RWPE2 (cell line): ENCODE measurements at regions not wholly inside any gene's neighbourhood (a gene's known extent, or its start where the extent isn't known, plus 50 kb on each side); places are given as distances from the start of the nearest gene placed in this dataset.

Experiments
- ATAC-seq: fragments of 200-7000 bp; cut with Tn5 transposase; 3 replicates; pipeline ENCODE4 v1.9.1; 2021; ENCODE audit warnings: low read depth
- DNase-seq: peaks from one replicate; pipeline ENCODE4 v3.0.0-alpha.2; 2020; ENCODE audit warnings: low spot score
- H3K27ac ChIP-seq: fragments of 450-650 bp; 2 replicates; pipeline ENCODE4 v1.5.1; 2017; ENCODE audit warnings: mild to moderate bottlenecking; ENCODE audit not compliant: poor library complexity, severe bottlenecking
- H3K27me3 ChIP-seq: fragments of 250-450 bp; sonication (Bioruptor Pico); 2 replicates; pipeline ENCODE4 v1.5.1; 2021; ENCODE audit warnings: mild to moderate bottlenecking, moderate library complexity; ENCODE audit not compliant: insufficient read depth, poor library complexity, severe bottlenecking
- H3K36me3 ChIP-seq: fragments of 250-450 bp; sonication (Bioruptor Pico); 2 replicates; pipeline ENCODE4 v1.5.1; 2020; ENCODE audit warnings: low read depth, mild to moderate bottlenecking, moderate library complexity
- H3K4me1 ChIP-seq: fragments of 250-450 bp; sonication (Bioruptor Pico); 2 replicates; pipeline ENCODE4 v1.5.1; 2021; ENCODE audit warnings: mild to moderate bottlenecking, moderate library complexity; ENCODE audit not compliant: insufficient read depth, poor library complexity, severe bottlenecking
- H3K4me3 ChIP-seq: fragments of 250-450 bp; sonication (Bioruptor Pico); 2 replicates; pipeline ENCODE4 v1.5.1; 2021; ENCODE audit warnings: mild to moderate bottlenecking, moderate library complexity; ENCODE audit not compliant: severe bottlenecking
- H3K9me3 ChIP-seq: fragments of 250-450 bp; sonication (Bioruptor Pico); 2 replicates; pipeline ENCODE4 v1.5.1; 2021; ENCODE audit warnings: mild to moderate bottlenecking, moderate library complexity; ENCODE audit not compliant: severe bottlenecking
- CTCF ChIP-seq: fragments of 450-650 bp; IDR thresholded peaks from one replicate; pipeline ENCODE4 v1.5.1; 2017; ENCODE audit warnings: mild to moderate bottlenecking, moderate library complexity; ENCODE audit not compliant: poor library complexity, severe bottlenecking

DNA sequence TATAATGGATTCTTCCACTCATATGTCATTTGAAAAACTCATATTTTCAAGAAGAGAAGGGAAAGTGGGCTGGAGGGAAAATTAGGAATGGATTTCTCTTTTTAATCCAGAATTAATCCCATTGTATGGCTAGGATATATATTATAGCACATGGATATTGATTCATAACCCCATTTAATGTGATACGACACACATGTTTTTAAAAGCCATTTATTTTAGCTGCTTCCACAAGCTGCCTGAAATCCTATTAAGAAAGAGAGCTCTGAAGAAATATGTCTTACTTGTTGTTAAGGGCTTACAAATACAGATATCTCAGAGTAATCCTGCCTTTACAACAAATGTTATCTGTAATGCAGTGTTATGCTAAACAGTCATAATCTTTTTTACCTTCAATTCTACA is 598.6 kb downstream of the AMY1C start:
- Histone ChIP-seq H3K36me3 (no peaks in the 10 kb centered on the region), H3K4me1 (no peaks in the 10 kb centered on the region), H3K27ac (no peak overlapping the region), H3K4me3 (no peak overlapping the region), H3K27me3 (peaks cover 5% of the 10 kb centered on the region), H3K9me3 (no peaks in the 10 kb centered on the region)
- DNase-seq (no peak), ATAC-seq (no peak)
- no peak for TF ChIP-seq CTCF

DNA sequence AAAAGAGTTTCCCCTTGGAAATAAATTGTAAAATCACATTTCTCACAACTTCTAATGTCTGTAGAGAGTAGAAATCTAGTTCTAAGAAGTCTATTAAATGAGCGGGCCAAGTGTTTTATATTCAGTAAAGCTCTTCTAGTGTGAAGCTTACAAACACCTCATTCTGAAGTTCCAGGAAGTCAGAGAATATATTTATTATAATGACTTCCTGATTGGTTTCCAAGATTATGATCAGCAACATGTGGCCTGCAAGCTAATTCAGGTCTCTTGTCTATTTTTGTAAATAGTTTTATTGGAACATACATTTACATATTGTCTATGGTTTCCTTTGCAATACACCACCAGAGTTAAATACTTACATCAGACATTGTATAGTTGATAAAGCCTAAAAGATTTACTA is 603.9 kb downstream of the AMY1C start:
- ATAC-seq, result no peak
- H3K4me3 ChIP-seq, result no peak overlapping the region
- no peaks in the 10 kb centered on the region for H3K9me3 ChIP-seq
- TF ChIP-seq CTCF, result no peak
- H3K36me3 ChIP-seq, result no peaks in the 10 kb centered on the region
- H3K4me1 ChIP-seq, result no peaks in the 10 kb centered on the region
- DNase-seq, result no peak
- peaks cover 22% of the 10 kb centered on the region for H3K27me3 ChIP-seq
- H3K27ac ChIP-seq, result no peak overlapping the region

DNA sequence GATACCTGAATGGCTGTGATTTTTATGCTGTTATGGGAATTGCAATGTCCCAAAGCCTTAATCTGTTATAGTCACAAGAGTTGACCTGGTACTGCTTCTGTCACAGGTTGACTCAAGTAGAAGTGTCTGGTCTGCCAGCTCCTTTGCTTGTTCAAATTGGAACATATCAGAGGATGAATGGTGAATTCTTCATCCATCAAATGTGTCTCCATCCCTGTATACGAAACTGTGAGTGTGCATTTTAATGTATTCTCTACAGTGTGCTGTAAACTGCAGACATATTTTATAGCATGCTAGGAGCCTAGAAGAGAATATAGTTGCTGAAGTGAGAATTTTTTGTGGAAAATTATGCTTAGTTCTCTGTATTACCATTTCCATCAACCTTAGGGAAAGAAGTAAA is 608.4 kb downstream of the AMY1C start:
- DNase-seq, result no peak
- Histone ChIP-seq H3K9me3 (no peaks in the 10 kb centered on the region), H3K36me3 (no peaks in the 10 kb centered on the region), H3K27me3 (peaks cover 24% of the 10 kb centered on the region), H3K4me1 (no peaks in the 10 kb centered on the region), H3K27ac (no peak overlapping the region), H3K4me3 (no peak overlapping the region)
- ATAC-seq, result no peak
- TF ChIP-seq CTCF, result no peak

DNA sequence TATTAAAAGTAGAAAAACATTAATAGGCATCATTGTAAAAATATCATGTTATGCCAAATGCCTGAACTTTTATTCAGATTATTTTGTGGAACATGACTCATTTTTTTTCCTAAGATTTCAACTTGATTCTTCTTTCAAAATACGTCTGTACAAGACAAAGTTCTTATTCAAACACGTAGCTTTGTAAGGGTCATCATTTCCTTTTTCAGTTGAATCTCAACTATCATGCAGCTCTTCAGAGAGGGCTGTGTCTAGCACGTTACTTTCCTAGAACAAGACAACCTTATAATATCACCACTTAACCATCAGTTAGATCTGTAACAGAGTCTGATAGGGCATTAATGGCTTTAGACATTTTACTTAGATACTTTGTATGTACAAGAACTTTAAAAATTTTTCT is 608.9 kb downstream of the AMY1C start:
- TF ChIP-seq CTCF, result no peak
- no peaks in the 10 kb centered on the region for H3K4me1 ChIP-seq
- peaks cover 24% of the 10 kb centered on the region for H3K27me3 ChIP-seq
- no peak overlapping the region for H3K4me3 ChIP-seq
- ATAC-seq, result no peak
- no peaks in the 10 kb centered on the region for H3K36me3 ChIP-seq
- H3K9me3 ChIP-seq, result no peaks in the 10 kb centered on the region
- H3K27ac ChIP-seq, result no peak overlapping the region
- no peak for DNase-seq

- no peaks in the 10 kb centered on the region for H3K9me3 ChIP-seq
Observed at GRCh38 chr1:104378414-104378813, 628.7 kb downstream of the AMY1C start.

More at GRCh38 chr1:104378414-104378813, 628.7 kb downstream of the AMY1C start:
- Histone ChIP-seq H3K4me1 (no peaks in the 10 kb centered on the region), H3K36me3 (no peaks in the 10 kb centered on the region), H3K27ac (no peak overlapping the region), H3K4me3 (no peak overlapping the region), H3K27me3 (no peaks in the 10 kb centered on the region)
- ATAC-seq (no peak), DNase-seq (no peak)
- no peak for TF ChIP-seq CTCF
